Gastroesophageal sphincter (tissue), 3 donors: ENCODE measurements at regions not wholly inside any gene's neighbourhood (a gene's known extent, or its start where the extent isn't known, plus 50 kb on each side); places are given as distances from the start of the nearest gene placed in this dataset.
"Not testable (repeated sequence)": the region's sequence is repeated elsewhere in the genome, so short reads cannot be mapped to it uniquely, and the experiment has no call there.

Source experiments
- CTCF ChIP-seq, 4 experiments: fragments of 200-600 bp in 2 of 4; fragments of 450-650 bp in 2 of 4; sonication (generic) in 1 of 4; IDR thresholded peaks; one replicate each; pipeline ENCODE4 v1.5.1; 2017 to 2019; ENCODE audit warnings: antibody characterized with exemption in 4 of 4, mild to moderate bottlenecking in 2 of 4, moderate library complexity in 2 of 4
- POLR2A ChIP-seq, 2 donors: fragments of 450-650 bp; IDR thresholded peaks; one replicate each; pipeline ENCODE4 v1.6.1; 2017; ENCODE audit warnings: antibody characterized with exemption in 2 of 2, mild to moderate bottlenecking in 2 of 2, moderate library complexity in 1 of 2

- not testable (repeated sequence) for TF ChIP-seq POLR2A, CTCF (IDR thresholded peaks at IDR 0.05)
Measured at GRCh38 chr9:62817214-62817613, 1627.4 kb downstream of the SPATA31A7 start.
